ENCODE measurements at regions not wholly inside any gene's neighbourhood (a gene's known extent, or its start where the extent isn't known, plus 50 kb on each side); places are given as distances from the start of the nearest gene placed in this dataset.

DNA sequence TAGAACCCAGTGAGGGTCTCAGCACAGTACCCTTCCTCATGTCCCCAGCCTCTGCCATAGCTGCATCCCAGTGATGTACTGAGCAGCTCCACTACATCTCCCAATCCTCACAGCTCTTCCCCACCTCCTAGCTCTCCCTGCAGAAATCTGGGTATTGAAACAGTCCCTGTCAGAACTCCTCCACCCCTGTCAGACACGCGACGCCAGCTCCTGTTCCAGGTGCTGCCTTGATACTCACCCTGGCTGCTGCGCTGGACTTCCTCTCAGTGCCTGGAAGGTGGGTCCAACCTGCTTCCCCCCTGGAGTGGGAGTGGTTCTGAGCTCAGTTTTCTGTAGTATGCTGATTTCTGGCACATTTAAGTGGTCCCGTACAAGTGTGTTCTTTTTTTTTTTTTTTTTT lies 160.9 kb upstream of the SLCO3A1 start:
- no peak for DNase-seq

DNA sequence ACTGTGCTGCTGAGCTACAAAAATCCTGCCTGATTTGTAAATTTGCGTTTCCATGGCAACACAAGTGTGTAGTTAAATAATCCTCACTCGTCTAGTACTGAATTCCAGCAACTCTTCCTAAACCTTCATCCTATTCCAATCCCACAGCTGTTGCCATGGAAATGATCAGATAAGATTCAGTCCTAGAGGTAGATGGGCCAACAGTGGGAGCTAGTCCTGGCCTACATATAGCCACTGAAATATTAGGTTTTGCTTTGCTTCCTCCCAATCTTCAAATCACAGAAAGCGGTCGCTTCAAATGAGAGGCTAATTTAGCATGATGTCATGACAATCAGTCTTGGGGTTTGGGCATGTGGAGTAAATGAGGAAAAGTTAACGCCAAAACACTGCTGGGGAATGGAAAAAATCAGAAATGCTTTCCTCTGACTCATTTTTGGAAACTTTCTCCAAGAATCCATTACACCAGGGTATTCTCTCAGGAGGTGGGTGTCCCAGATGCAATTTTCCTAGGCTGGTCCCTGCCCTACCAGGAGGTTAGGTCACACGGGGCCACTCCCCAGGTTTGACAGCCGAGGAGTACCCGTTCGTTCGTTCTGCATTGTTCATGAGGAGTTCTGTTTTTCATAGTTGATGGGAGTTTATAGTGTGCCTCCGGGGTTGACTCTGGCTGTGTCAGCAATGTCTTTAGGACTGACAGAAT lies 159.2 kb upstream of the SLCO3A1 start:
- peak; percentile 48 for DNase-seq

DNA sequence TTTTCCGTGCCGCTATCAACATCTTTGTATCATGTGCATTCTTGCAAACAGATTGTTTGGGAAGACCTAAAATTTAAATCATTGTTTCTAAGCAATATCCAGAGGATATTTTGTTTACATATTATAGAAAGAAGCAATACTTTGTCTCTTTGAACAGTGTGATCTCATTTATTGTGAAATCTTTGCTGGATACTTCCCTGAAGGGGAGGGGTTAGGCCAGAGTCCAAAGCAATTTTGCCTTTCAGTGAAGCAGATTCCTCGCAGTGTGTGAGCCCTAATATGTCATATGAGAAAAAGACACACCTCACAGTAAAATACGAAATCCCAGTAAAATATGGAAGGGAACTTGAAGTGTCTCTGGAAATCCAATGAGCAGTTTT lies 158.7 kb upstream of the SLCO3A1 start:
- DNase-seq = peak; percentile 67

DNA sequence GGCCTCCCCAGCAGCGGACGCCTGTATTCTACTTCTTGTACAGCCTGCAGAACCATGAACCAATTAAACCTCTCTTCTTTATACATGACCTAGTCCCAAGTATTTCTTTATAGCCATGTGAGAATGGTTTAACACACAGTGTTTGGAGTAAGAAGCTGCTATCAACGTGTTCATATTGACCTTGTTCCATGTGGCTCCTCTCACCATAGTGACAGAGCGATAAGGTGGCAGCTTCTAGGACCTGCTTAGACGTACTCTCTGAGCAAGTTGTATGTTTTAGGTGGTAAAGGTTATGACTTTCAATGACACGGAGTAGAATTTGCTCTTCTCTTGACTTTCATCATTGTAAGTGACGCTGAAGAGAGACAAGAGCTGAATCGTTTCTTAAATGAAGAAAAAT lies 157.7 kb upstream of the SLCO3A1 start:
- DNase-seq = no peak

DNA sequence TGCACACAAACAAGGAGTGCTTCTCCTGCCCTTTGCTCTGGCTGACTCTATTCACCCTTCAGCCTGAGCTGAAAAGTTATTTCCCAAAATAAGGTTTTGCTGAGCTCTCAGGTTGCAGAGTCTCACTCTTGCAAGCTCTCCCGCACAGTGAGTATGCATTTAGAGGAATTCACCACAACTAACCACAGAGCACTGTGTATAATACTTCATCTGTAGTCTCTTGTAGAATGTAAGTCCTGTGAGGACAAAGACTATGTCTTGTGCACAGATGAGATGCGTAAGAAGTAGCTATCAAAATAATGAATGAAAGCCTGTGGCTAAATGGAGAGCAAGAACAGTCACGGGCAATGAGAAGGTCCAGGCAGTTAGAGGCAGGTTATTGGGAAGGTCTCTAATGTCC lies 156.5 kb upstream of the SLCO3A1 start:
- DNase-seq = no peak

DNA sequence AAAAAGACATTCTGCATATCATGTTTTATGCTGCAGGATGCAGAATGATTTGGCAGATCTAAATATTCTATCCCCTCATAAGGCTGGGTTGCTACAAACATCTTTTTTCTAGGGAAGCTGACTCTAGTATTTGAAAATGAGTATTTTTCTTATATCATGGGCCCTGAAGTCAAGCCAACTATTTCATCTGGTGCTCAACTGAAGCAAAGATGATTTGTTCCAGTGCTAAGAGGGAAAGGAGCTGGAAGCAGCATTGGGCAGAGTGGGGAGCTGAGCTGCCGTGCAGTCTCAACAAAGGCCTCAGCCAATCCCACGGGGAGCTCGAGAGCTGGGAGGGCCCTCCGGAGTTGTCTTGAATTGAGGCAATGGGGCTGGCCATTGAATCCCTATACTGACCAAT lies 155.3 kb upstream of the SLCO3A1 start:
- DNase-seq = no peak

DNA sequence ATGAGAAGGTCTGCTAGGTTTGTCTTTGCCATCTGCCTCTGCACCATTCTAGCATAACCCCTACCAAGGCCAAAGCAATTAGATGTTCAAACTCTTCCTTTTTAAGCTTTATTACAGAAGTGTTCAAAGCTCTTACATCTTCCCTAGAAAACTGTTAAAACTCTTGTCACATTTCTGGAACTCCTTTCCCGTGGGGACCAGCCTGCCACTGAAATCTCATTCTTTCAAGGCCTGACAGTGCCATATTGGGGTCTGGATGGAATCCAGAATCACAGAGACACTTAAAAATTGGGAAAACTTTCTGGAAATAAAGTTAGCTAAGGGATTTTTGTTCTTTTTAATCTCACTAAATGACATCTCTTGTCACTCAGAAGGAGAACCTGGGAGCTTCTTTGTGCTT lies 153.8 kb upstream of the SLCO3A1 start:
- no peak for DNase-seq

DNA sequence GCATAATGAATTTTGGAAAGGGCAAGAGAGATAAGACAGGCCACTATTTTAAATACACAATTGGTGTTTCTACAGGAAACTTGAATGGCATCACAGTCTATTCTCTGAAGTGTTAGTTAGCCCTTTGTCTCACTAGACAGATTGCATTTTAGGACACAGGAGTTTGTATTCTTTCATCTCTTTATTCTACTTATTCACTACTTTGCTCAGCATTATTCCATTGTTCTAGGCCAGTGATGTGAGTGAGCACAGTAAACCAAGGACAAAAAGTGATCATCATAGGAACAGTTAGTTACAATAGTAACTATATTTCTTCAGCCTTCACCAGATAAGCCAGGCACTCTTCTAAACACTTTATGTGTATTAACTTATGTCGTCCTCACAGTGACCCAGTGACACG lies 150.2 kb upstream of the SLCO3A1 start:
- DNase-seq = no peak

DNA sequence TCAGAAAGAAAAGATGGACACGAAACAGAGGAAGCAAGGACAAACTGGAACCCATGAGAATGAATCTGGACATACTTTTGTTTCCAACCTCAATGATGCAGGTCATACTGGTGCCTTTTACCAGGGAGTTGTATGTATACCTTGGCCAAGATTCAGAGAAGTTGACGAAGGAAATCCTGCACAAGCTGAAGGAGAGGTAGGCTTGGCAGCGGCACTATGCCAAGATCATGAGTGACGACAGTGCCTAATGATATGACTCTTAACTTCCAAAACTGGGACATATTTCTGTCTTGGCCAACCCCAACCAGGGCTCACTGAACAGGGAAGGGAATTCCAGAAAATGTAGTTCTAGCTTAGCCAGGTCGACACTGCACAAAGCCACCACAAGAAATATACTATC lies 149.2 kb upstream of the SLCO3A1 start:
- no peak for DNase-seq

DNA sequence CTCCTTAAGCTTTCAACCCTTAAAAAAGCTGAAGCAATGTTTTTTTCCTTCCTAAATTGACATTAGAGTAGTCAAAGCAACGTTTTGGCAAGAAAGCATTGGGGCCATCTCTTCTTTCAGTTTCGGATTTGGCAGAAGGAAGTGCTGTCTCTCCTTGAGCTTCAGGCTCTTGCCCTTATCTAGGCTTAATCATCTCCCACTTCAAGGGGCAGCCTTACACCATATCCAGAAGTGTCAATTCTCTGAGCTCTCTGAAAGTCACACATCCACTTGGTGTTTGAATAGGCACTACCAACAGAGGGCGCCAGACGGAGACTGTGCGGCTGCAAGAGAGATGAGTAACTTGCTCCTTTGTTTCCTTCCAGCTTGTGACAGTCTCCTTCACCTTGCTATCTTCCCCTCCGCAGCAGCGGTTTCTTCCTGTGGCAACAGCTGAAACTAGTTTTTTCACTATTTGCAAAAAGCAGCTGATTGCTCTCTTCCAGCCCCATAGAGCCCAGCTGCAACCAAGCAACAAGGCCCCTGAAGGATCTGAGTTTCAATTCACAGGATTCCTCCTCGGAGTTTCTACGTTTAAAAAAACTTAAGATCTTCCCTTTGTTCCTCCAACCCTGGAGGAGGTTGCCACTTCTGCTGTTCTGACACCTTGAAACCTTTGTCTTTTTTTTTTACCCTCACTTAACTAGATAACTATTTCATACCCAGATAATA lies 147.0 kb upstream of the SLCO3A1 start:
- DNase-seq = peak; percentile 54

DNA sequence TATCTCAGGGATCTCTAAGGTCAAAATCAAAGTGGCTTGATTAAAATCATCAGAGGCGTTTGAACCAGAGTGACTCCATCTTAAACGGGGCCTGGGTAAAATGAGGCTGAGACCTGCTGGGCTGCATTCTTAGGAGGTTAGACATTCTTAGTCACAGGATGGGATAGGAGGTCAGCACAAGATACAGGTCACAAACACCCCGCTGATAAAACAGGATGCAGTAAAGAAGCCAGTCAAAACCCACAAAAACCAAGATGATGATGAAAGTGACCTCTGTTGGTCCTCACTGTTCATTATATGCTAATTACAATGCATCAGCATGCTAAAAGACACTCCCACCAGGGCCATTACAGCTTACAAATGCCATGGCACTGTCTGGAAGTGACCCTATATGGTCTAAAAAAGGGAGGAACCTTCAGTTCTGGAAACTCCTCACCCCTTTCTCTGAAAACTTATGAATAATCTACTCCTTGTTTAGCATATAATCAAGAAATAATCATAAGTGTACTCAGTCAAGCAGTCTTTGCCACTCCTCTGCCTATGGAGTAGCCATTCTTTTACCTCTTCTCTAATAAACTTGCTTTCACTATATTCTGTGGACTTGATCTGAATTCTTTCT lies 143.3 kb upstream of the SLCO3A1 start:
- no peak for DNase-seq

DNA sequence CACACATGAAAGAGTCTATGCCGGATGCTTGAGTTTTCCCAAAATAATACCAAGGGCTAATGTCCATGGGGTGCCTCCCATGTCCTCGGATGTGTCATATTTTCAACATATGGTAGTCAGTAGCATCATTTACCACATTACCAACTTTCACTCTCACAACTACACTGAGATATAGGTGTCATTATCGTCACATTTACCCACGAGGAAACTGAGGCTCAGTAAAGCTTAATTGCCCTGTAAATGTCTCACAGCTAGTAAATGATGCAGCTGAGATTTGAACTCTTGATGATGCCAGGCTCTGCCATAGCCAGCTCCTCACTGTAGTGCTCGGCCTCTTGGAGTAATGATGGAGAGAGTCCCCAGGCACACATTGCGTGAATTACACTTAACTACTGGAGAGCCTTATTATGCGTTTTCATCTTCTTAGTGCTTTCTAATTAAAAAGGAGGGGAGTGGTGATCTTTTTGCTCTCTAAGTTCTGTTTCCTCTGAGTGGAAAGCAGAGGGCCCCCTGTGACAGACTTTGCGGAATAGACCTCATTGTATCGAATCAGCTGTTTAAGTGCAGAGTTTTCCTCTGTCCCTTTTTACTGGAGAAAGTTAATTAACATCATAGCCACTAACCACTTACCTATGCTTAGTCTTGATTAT lies 142.0 kb upstream of the SLCO3A1 start:
- no peak for DNase-seq

DNA sequence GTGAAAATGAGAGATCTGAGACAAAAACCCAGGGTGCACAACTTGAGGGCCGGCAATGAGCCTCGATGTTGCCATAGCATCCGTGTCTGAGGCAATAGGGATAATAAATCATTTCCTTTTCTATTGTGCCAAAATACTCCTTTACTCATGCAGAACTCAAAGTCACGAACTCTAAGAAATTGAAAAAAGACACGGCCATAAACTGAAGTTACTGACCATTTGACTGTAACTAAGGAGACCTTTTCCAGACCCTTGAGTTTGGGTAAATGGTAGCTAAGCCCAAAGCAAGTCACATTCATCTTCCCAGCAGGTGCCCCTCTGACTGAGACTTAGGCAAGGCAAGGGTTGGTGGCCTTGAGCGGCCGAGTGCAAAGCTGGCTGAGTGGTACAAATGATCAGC lies 141.2 kb upstream of the SLCO3A1 start:
- DNase-seq = no peak

DNA sequence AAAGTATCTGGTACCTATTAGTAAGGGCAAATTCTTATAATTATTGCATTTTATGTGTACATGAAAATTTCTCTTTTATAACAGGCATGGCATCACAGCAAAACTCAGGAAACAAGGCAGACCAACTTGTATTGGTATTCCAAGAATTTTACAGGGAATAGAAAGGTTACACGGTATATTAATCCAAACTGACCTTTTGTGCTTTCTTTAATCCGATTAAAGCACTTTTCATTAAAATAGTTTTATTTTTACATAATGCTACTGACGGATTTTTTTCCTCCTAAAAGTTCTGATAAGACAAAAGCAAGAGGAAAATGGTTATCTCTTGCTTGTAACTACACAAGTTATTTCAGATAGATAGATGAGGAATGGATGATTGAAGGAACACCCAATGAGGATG lies 137.0 kb upstream of the SLCO3A1 start:
- DNase-seq = no peak

DNA sequence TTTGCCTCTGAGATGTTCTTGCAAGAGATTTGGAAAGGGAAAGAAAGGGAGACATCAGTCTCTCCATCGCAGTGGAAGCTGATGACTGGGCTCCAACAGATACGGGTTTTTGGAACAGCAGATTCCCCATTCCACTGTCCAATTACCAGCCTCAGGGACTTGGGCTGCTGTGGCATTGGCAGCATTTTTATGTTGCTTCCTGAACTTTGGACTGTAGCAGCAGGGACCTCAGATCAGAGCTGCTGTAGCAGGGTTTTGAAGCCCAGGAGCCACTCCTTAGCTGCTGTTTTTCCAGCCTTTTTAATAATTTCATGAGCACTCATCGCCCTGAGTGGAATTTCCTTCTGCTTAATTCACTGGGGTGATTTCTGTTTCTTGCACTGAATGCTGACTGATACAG lies 135.7 kb upstream of the SLCO3A1 start:
- no peak for DNase-seq

DNA sequence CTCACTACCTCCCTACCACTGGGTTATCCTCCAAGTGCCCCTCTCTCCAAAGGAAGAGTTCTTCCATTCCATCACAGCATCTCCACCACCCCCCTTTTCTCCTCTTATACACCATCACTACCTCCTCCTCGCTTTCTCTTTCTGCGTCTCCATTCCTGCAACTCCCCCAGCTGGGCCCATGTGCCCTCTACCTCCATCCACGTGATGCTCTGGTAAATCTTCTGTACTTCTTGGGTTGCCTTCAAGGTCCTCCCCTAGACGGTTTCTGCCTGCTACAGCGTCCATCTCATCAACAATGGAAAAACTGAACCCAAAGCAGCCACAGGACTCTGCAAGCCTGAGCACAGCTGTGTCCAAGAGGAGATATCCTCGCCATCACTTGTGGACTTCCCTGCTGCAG lies 129.5 kb upstream of the SLCO3A1 start:
- DNase-seq = no peak

DNA sequence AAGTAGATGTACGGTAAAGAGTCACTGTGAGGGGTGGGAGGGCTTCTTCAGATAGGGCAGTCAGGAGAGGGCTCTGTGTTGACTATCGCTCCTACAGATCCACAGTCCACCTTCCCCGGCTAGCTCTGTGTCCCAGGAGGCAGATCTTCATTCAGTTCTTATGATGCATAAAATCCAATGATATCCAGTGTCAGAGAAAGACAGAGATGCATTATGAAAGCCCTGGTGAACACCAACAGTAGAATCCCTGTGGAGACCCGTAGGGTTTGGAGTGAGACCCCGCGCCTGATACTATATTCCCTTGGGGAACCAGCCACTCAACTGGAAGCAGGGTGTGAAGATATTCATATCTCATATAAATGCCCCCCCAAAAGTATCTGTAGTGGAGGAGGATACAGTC lies 119.8 kb upstream of the SLCO3A1 start:
- DNase-seq = no peak

DNA sequence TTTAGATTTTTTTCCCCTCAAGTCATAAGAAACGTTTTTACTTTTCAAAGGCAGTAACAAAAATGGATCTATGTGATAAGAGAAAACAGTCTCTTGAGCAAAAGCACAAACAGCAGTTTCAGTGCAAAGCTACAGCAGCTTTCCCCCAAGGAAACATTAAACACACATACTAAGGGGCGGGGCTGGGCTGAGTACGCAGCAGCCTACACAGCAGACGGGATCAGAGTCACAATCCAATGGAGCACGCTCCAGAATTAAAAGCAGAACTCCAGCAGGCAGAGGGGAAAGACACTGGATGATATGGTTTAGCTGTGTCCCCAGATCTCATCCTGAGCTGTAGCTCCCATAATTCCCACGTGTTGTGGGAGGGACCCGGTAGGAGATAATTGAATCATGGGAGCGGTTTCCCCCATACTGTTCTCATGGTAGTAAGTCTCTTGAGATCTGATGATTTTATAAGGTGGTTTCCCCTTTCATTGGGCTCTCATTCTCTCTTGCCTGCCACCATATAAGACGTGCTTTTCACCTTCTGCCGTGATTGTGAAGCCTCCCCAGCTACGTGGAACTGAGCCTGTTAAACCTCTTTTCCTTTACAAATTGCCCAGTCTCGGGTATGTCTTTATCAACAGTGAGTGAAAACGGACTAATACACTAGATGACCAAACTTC lies 116.2 kb upstream of the SLCO3A1 start:
- DNase-seq = no peak

DNA sequence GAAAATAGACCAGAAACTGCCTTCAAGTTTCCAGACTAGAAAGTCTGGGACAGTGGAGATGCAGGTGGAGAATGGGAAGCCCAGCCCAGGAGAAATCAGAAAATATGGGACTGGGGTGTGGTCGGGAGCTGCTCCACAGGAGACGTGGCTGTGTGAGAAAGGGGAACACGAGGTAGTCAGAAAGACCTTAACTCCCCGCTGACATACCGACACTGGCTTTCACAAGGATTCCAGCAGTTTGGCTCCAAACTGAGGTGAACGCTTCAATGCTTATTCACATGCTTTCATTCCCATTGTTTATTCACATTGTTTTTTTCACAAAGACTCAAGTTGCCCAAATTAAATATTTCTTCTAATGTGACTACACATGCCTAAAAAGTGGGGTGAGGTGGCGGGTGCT lies 111.5 kb upstream of the SLCO3A1 start:
- no peak for DNase-seq

DNA sequence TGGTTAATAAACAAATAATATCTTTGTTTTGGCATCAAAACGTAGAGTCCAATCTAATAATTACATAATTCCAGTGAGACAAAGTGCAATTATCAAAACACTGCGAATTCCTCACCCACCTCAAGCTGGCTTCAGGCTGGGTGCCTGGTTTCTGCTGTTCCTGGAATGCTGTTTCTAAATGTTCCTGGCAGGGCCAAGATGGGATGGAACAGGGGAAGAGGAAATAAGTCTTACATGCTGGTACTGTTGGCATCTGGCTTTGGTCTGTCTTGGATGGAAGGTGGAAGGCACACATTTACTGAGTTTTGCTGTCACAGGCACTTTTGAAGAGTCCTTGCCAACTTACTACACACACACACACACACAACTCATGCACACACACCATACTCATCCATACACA lies 101.9 kb upstream of the SLCO3A1 start:
- DNase-seq = no peak

DNA sequence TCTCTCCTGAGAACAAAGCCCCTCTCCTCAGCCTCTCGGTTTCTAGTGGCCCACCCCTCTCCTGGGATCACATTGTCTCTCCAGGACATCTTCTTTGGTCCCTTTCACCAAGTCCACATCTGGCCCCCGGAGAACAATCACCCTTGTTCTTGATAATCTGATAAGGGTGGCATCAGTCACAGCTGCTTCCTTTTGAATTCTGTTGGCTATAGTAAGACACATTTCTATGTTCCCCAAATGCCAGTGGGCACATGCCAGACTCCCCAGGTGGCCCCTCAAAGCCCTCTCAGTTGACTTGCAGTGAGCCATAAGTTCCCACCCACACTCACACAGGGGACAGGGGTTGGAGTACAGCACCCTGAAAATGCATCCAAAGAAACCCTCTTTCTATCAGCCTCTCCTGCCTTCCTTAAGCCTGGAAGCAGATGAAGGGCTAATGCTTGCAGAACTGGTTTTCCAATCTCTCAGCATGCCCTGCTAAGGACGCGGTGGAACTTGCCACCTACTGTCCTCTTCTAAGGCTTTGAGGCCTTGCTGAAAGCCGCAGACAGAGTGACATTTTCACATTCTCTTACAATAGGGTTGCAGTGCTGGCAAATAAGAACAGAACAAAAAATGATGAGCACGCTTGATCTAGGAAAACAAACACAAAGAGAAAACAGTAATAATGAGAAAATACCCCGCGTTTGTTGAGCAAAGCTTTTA lies 101.3 kb upstream of the SLCO3A1 start:
- DNase-seq = no peak

DNA sequence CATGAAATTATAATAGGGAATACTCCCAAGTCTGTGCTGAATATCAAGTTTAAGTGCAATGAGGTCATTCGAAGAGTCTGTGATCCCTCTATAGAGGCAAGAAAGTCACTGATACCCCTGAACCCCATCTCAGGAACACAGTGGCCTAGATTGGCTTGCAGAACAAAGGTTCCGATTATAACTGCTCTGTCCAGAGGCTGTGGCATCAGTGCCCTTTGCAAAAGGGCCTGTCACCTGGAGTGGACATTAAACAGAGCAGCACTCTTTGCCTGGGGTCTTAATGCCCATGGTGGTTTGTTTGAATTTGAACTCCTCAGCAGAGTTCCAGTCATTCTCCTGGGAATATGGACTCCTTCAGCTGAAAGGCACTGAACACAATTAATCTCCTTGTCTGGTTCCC lies 93.9 kb upstream of the SLCO3A1 start:
- no peak for DNase-seq

DNA sequence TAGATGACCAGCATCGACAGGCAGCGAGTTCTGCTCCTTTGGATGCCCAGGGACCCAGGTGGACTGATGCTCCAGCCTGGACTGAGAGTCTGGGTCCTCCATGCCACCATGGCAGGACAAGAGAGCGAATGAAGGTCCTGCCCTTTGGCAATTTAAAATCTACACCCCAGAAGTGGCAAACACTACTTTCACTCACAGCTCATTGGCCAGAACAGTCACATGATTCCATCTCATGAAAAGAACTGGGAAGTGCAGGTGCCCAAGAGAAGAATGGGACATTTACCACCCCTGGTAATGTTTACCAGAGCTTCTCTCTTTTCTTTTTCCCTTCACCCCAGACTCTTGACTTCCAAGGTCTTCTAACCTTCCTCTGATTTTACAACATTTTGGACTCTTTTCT lies 87.8 kb upstream of the SLCO3A1 start:
- no peak for DNase-seq

All from left hindlimb (tissue), 1 donor.